ENCODE measurements at regions not wholly inside any gene's neighbourhood (a gene's known extent, or its start where the extent isn't known, plus 50 kb on each side); places are given as distances from the start of the nearest gene placed in this dataset.

GRCh38 chr6:159334068-159334467, 164.9 kb downstream of the FNDC1 start:
- no peak for TF ChIP-seq CTCF (IDR thresholded peaks at IDR 0.05; ENCODE audit: low read depth, low read length, poor library complexity, severe bottlenecking)
- TF ChIP-seq EZH2phosphoT487 (IDR thresholded peaks at IDR 0.05; ENCODE audit: borderline replicate concordance, low read length) = no peak
